SK-N-SH (cell line): ENCODE measurements at regions not wholly inside any gene's neighbourhood (a gene's known extent, or its start where the extent isn't known, plus 50 kb on each side); places are given as distances from the start of the nearest gene placed in this dataset.

Experiments used
- CTCF ChIP-seq: fragments of 200-600 bp; sonication (generic); IDR thresholded peaks from 2 replicates; pipeline ENCODE4 v1.6.1; 2017; ENCODE audit warnings: antibody characterized with exemption, mild to moderate bottlenecking, moderate library complexity
- FOXM1 ChIP-seq: IDR thresholded peaks from 2 replicates; pipeline ENCODE4 v1.4.0; 2012; ENCODE audit warnings: low read depth, mild to moderate bottlenecking
- JUND ChIP-seq: IDR thresholded peaks from 2 replicates; pipeline ENCODE4 v1.4.0; 2012
- NRF1 ChIP-seq: IDR thresholded peaks from 2 replicates; pipeline ENCODE4 v1.6.1; 2012; ENCODE audit warnings: low read depth, mild to moderate bottlenecking, low read length
- RAD21 ChIP-seq: IDR thresholded peaks from 2 replicates; pipeline ENCODE4 v1.6.1; 2012; ENCODE audit warnings: mild to moderate bottlenecking, low read length
- REST ChIP-seq: IDR thresholded peaks from 2 replicates; pipeline ENCODE4 v1.6.1; 2012; ENCODE audit warnings: mild to moderate bottlenecking, low read depth, low read length, moderate library complexity
- SIN3A ChIP-seq: IDR thresholded peaks from 2 replicates; pipeline ENCODE4 v1.6.1; 2012; ENCODE audit warnings: low read depth, mild to moderate bottlenecking, low read length, moderate library complexity, borderline replicate concordance
- TAF1 ChIP-seq: IDR thresholded peaks from 2 replicates; pipeline ENCODE4 v1.6.1; 2012; ENCODE audit warnings: low read depth, mild to moderate bottlenecking, low read length, moderate library complexity, borderline replicate concordance
- TCF12 ChIP-seq: IDR thresholded peaks from 2 replicates; pipeline ENCODE4 v1.4.0; 2012
- TEAD4 ChIP-seq: IDR thresholded peaks from 2 replicates; pipeline ENCODE4 v1.4.0; 2012; ENCODE audit warnings: mild to moderate bottlenecking, borderline replicate concordance; ENCODE audit not compliant: insufficient read depth
- ZBTB33 ChIP-seq: IDR thresholded peaks from 2 replicates; pipeline ENCODE4 v1.4.0; 2012; ENCODE audit warnings: low read depth, borderline replicate concordance

GRCh38 chr2:31805688-31806087, 205.1 kb downstream of the MEMO1 start:
- TF ChIP-seq FOXM1 (no peak), CTCF (no peak), ZBTB33 (no peak), TEAD4 (no peak), REST (no peak), TAF1 (no peak), RAD21 (no peak), TCF12 (no peak), NRF1 (no peak), JUND (no peak), SIN3A (no peak)
